Caki2 (cell line): ENCODE measurements at regions not wholly inside any gene's neighbourhood (a gene's known extent, or its start where the extent isn't known, plus 50 kb on each side); places are given as distances from the start of the nearest gene placed in this dataset.

Source experiments
- DNase-seq: peaks from one replicate; pipeline ENCODE4 v3.0.0-alpha.2; 2015; ENCODE audit warnings: low read depth
- in situ Hi-C: cut with HindIII; loops from 2 replicates; pipeline ENCODE4 v1.10.0; 2016; ENCODE audit warnings: low sequenced_read_pairs, low pct_unique_long_range_greater_than_20kb, mixed read lengths

DNA sequence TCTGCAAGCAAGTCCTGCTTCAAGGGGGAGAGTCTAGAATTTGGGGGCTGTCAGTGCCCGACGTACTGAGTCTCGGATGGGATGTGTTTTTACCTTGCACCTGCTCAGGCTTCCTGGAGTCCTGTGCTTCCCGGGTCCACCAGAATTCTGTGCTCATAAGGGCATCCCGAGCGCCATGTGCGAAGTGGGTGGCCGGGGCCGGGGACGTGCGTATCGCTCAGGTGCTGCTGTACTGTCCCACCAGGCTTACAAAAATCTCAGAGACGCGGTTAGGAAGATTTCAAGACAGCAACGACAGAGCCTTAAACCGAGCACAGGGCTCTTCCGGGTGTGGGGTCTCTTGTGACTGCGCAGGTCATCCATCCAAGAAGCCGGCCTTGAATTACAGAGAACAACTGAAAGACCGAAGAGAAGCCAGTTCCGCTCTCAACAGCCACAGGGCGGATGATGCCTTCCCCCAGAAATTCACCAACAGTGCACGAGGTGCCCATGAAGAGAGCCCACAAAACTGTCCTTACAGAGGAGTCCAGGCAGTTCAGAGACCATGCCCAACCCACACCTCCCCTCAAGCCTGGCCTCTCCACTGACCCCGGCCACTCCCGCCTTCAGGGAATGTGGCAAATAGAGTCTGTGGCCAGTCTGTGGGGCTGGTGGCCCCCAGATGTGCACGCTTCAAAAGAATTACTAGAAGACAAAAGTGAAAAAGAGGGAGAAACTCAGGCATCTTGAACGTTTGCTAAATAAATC lies 104.7 kb downstream of the PXDC1 start:
- DNase-seq, result no peak
- in situ Hi-C loops, result no loop called here

DNA sequence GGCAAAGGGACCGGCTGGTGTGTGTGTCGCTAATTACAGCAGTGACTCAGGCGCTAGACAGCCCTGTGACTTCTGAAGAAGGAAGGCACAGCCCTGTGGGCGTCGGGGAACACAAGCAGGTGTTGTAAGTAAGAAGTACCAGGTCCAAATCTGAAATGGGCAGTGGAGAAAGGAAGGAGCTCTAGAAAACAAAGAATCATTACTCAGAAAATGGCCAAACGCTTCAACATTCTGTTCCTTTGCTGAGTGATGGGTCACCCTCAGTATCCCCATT lies 106.8 kb downstream of the PXDC1 start:
- no peak for DNase-seq
- in situ Hi-C loops, result no loop called here

GRCh38 chr6:3643921-3644738 lies 107.4 kb downstream of the PXDC1 start:
- in situ Hi-C loops, result no loop called here
- DNase-seq, result no peak

GRCh38 chr6:3640868-3641267 lies 110.6 kb downstream of the PXDC1 start:
- in situ Hi-C loops, result no loop called here
- no peak for DNase-seq

- no peak for DNase-seq
- in situ Hi-C loops, result no loop called here
Measured at GRCh38 chr6:3638662-3639061, 112.9 kb downstream of the PXDC1 start.

GRCh38 chr6:3636060-3636459 lies 115.5 kb downstream of the PXDC1 start:
- in situ Hi-C loops, result no loop called here
- no peak for DNase-seq

DNA sequence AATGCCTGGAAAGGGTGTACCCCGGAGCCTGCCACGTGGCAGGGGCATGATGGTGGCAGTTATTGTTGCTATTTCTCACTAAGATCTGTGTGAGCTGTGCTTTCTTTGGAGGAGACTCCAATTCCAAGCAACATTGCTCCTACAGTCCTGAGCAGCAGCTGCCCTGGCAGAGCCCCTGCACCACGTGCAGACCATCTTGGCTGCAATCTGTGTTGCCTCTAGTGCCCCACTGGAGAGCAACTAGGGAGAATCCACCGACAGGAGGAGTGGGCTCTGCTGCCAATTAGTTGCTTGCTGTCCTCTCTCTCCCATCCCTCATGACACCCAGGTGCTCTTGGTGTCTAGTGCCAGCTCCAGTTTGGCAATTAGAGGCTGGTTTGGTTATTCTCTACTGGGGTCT lies 116.0 kb downstream of the PXDC1 start:
- in situ Hi-C loops, result no loop called here
- DNase-seq, result no peak

DNA sequence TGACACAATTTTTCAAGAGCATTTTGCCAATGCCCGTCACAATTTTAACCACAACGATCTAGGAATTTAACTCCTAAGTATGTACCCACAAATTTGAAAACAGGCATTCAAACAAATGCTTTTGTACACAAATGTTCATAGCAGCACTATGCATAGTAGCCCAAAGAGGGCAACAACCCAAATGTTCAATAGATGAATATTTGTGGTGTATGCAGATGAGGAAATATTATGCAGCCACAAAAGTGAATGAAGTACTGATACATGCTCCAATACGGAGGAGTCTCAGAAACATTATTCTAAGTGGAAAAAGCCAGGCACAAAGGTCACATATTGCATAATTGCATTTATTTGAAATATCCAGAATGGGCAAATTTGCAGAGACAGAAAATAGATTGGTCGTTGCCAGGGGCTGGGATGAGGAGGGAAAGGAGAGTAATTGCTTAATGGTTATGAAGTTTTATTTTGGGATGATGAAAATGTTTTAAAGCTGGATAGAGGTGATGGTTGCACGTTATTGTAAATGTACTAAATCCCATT lies 117.2 kb downstream of the PXDC1 start:
- in situ Hi-C loops, result no loop called here
- DNase-seq, result no peak

- in situ Hi-C loops, result no loop called here
- DNase-seq, result no peak
Measured at GRCh38 chr6:3633711-3634110, 117.8 kb downstream of the PXDC1 start.

- DNase-seq, result no peak
- in situ Hi-C loops, result no loop called here
Measured at GRCh38 chr6:3631877-3632276, 119.6 kb downstream of the PXDC1 start.

- in situ Hi-C loops, result no loop called here
- DNase-seq, result no peak
Measured at GRCh38 chr6:3631186-3631585, 120.3 kb downstream of the PXDC1 start.

DNA sequence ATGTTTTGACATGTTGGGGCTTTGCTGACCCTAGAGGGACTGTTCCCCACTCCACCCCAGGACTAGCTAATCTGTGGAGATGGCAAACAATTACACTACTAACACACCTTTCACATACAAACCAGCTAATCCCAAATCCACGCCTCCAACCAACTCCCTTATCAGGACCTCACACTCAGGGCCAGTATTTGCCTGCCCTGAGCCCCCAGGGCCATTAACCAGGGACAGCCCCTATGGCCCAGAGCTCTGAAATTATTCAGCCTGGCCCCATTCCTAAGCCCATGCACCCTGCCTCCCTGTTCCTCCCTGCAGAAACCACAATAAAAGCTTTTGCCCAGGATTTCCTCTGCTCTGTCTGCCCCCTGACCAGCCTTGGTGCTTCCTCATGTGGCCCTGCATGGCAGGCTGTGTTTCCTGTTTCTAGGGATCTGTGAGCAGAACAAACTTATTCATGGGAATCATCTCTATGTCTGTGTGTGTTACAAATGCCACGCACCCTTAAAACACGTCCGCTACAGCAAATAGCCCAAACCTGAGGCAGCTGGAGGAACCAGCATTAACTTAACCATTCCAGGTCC lies 121.2 kb downstream of the PXDC1 start:
- DNase-seq, result no peak
- in situ Hi-C loops, result no loop called here

- in situ Hi-C loops, result no loop called here
- no peak for DNase-seq
Measured at GRCh38 chr6:3627956-3628835, 123.3 kb downstream of the PXDC1 start.

DNA sequence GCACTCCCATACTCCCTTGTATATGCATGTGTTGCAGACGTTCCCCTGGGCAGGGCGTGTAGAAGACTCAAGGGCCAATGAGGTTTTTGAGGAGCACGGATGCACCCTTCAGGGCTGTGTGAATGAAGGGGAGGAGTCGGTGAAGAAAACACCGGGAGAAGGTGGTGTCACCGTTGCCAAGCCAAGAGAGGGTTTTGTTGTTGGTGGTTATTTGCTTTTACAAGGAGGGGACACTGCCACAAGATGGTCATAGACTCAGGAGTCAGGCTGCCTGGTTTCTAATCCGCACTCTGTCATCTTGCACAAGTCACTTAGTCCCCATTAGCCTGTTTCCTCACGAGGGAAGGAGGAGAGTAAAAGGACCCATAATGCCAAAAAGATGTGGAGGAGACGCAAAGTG lies 124.0 kb downstream of the PXDC1 start:
- no peak for DNase-seq
- in situ Hi-C loops, result no loop called here

DNA sequence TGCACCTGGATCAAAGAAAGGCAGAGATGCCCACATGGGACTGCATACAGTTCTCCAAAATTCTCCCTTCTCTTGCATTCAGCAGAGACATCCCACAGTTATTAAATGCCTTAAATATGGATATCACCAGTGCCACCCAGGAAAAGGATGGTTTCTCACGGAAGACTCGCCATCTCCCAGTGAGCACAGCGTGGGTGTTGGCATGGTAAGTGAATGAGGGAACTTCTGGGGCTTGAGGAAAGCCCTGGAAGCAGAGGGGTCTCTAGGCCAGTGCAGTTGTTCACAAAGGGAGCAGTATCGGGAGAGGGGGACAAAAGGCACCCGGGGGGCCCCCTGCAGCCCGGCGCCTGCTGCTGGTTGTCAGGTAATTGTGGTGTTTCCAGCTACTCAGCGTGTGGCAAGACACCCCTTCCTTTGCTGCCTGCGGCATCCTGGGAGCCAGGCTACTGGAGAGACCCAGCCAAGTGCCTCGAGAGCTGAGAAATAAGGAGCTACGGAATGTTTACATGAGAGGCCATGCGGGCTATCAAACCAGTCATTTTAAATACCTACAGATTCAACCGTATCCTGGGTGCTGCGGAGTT lies 125.4 kb downstream of the PXDC1 start:
- in situ Hi-C loops, result no loop called here

DNA sequence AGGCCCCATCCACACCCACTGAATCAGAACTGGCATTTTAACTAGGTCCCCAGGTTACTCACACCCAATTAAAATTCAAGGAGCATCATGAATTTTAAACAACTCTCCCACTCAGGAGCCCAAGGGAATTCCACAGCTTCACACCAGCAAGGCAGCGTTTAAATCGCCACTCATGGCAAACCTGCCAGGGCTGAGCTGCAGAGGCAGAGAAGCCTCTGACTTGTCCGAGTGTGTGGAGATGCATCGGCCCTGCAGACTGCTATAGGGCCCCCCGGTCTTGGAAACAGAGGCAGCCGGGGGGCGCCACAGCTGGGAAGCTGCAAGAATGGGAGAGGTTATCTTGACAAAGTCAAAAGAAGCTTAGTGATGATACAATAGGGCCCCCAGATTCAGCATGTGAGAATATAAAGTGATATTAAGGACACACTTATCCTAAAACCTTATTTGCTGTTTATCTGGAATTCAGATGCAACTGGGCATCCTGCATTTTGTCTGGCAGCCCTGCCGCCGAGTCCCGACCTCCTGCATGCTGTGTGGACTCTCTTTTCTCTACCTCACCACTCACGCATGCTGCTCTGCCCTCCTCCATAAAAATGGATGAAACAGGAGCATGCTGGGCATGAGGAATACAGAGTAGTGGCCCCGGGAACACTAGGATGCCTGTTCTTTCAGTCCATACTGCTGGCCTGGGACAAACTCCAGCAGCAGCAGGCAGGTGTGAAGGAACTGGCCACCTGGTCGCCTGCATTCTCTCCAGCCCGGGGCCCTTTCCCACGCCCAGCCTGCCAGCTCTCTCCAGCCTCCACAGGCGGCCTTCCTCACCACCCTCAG lies 126.1 kb downstream of the PXDC1 start:
- in situ Hi-C loops, result no loop called here
- DNase-seq, result no peak

More for the DNA sequence above, 125.4 kb downstream of the PXDC1 start:
- DNase-seq, result no peak
